GM12875 (cell line): ENCODE measurements at regions not wholly inside any gene's neighbourhood (a gene's known extent, or its start where the extent isn't known, plus 50 kb on each side); places are given as distances from the start of the nearest gene placed in this dataset.

ENCODE experiments used
- H3K4me3 ChIP-seq: one replicate; pipeline ENCODE4 v1.5.1; 2011; ENCODE audit warnings: low read depth, low read length, control low read depth
- TF ChIP-seq, protein P1 (sequence below): IDR thresholded peaks from 2 replicates; pipeline ENCODE4 v1.5.1; 2011; ENCODE audit warnings: low read depth, mild to moderate bottlenecking, control low read depth, inconsistent platforms, low read length, moderate library complexity, borderline replicate concordance; ENCODE audit not compliant: insufficient read depth

DNA sequence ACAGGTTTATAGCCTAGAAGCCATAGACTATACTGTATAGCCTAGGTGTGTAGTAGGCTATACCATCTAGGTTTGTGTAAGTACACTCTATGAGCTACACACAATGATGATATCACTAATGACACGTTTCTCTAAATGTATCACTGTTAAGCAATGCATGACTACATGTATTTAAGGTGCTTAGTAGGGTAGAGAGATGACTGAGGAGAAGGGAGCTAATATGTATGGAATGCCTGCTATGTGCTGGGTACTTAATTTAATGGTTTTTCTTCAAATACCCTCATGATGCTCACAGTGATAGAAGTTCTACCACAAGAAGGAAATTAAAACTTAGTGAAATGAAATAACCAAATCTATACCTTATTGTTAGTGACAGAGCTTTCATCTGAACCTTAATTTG is 1785.5 kb downstream of the EFNA5 start:
- TF ChIP-seq, protein P1, sequence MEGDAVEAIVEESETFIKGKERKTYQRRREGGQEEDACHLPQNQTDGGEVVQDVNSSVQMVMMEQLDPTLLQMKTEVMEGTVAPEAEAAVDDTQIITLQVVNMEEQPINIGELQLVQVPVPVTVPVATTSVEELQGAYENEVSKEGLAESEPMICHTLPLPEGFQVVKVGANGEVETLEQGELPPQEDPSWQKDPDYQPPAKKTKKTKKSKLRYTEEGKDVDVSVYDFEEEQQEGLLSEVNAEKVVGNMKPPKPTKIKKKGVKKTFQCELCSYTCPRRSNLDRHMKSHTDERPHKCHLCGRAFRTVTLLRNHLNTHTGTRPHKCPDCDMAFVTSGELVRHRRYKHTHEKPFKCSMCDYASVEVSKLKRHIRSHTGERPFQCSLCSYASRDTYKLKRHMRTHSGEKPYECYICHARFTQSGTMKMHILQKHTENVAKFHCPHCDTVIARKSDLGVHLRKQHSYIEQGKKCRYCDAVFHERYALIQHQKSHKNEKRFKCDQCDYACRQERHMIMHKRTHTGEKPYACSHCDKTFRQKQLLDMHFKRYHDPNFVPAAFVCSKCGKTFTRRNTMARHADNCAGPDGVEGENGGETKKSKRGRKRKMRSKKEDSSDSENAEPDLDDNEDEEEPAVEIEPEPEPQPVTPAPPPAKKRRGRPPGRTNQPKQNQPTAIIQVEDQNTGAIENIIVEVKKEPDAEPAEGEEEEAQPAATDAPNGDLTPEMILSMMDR = no peak
- H3K4me3 ChIP-seq = no peak overlapping the region

- TF ChIP-seq, protein P1 = no peak
- no peak overlapping the region for H3K4me3 ChIP-seq
Observed at GRCh38 chr5:105882956-105883481, 1787.7 kb downstream of the EFNA5 start.

GRCh38 chr5:105878402-105878801 is 1792.3 kb downstream of the EFNA5 start:
- no peak overlapping the region for H3K4me3 ChIP-seq
- TF ChIP-seq, protein P1 = no peak

- no peak overlapping the region for H3K4me3 ChIP-seq
- TF ChIP-seq, protein P1 = no peak
Observed at GRCh38 chr5:105877592-105877991, 1793.1 kb downstream of the EFNA5 start.

DNA sequence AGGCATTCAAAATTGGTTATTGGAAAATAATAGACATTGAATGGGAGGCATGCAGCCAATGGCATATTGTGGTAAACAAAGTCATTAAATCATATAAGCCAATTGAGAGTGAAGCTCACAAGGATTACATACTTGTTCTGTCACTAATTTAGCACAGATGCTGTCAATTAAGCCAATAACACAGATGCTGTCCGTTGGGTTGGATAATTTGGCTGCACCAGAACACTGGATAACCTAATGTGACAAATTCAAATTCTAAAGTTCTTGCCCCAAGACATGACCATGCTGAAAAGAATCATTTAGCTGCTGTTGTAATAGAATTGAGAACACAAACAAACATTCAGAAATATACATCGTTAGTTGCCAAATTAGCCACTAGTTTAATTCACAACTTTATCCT is 1796.4 kb downstream of the EFNA5 start:
- no peak overlapping the region for H3K4me3 ChIP-seq
- TF ChIP-seq, protein P1 = no peak

DNA sequence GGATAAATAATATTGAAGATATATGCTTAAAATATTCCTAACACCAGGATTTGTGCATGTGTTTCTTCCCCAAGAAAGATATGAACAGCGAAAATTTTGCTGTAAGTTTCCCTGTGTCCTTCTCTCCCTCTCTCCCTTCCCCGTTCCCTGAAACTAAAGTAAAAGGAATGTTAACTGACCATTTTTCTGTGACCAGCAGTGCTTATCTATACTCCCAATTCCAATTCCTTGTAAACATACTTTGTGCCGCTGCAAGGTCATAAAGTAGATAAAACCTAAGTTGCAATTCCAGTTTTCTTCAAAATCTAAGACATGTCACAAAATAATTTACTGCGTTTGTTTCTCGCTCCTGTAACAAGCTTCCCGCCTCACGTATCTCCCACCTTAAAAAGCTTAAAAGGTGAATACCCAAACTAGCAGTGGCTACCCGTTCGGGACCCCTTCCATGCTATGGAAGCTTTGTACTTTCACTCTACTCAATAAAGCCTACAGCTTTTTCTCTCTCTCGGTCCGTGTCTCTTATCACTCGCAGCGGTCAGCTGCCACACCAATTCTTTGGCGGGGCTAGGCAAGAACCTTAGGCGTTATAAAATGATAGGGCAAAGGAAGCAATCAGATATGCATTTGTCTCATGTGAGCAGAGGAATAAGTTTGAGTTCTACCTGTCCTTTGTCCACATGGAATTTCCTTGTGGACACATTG is 1798.0 kb downstream of the EFNA5 start:
- TF ChIP-seq, protein P1 = no peak
- no peak overlapping the region for H3K4me3 ChIP-seq

DNA sequence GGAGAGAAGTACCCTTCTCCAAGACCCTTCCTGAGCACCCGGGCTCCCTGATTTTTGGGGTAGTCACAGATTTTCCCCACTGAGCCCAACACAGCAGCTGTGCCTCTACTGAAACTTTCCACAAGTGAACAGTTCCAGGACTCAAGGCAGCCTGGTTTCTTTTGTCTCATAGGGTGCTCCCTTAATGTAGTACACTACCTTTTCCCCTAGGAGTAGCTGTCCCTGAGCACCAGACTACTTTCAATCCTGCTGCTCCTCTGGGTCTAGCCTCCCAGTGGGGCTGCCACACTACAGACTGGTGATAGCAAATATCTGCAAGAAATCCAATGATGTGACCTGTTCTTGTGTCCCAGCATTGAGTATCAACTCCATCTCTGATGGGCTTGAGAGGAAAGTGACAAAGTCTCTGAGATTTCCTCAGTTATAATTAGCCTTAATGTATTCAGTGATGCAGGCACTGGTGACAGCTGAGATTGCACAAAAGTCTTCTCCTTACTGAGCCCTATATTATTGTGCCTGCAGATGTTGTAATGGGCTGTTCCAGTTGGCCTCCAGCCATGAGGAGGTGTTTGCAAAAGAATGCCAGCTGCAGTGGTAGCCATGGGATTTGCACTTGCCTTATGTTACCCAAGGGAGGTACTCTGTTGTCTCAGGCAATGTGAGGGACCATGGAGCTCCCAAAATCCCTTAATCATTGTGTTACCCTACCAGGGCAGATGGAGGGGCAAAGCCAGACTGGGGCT is 1802.5 kb downstream of the EFNA5 start:
- no peak overlapping the region for H3K4me3 ChIP-seq
- TF ChIP-seq, protein P1 = no peak
